Left ventricle myocardium inferior (tissue), 1 donor: ENCODE measurements at regions not wholly inside any gene's neighbourhood (a gene's known extent, or its start where the extent isn't known, plus 50 kb on each side); places are given as distances from the start of the nearest gene placed in this dataset.
"Not testable (repeated sequence)": the region's sequence is repeated elsewhere in the genome, so short reads cannot be mapped to it uniquely, and the experiment has no call there.

Experiments used
- DNase-seq: peaks from one replicate; pipeline ENCODE4 v3.0.0-alpha.2; 2020
- H3K27ac ChIP-seq: fragments of 200-600 bp; replicated peaks from 2 replicates; pipeline ENCODE4 v1.8.0; 2021
- H3K27me3 ChIP-seq: fragments of 200-600 bp; 2 replicates; pipeline ENCODE4 v1.8.0; 2021; ENCODE audit warnings: low read depth
- H3K36me3 ChIP-seq: fragments of 200-600 bp; 2 replicates; pipeline ENCODE4 v1.8.0; 2021
- H3K4me1 ChIP-seq: fragments of 200-600 bp; 2 replicates; pipeline ENCODE4 v1.8.0; 2021
- H3K4me3 ChIP-seq: fragments of 200-600 bp; 2 replicates; pipeline ENCODE4 v1.8.0; 2021; ENCODE audit warnings: mild to moderate bottlenecking, moderate library complexity
- H3K9me3 ChIP-seq: fragments of 200-600 bp; replicated peaks from 2 replicates; pipeline ENCODE4 v1.8.0; 2021
- intact Hi-C: fragments of 100-400 bp; cut with micrococcal nuclease; formaldehyde crosslinking; loops from one replicate; pipeline ENCODE4 v1.11.0; 2022
- TF ChIP-seq, protein P1 (sequence below): fragments of 200-600 bp; IDR thresholded peaks from 2 replicates; pipeline ENCODE4 v1.8.0; 2021; ENCODE audit warnings: antibody characterized with exemption, mild to moderate bottlenecking, borderline replicate concordance
- donor health status: DM: no; HTN: yes; CAD: no; lungs with severe emphysema.

- no peaks in the 10 kb centered on the region for H3K9me3 ChIP-seq
- no peaks in the 10 kb centered on the region for H3K36me3 ChIP-seq
- no peaks in the 10 kb centered on the region for H3K27me3 ChIP-seq
- H3K4me3 ChIP-seq, result no peak overlapping the region
- intact Hi-C loops, result no loop called here
- no peaks in the 10 kb centered on the region for H3K4me1 ChIP-seq
- TF ChIP-seq, protein P1, sequence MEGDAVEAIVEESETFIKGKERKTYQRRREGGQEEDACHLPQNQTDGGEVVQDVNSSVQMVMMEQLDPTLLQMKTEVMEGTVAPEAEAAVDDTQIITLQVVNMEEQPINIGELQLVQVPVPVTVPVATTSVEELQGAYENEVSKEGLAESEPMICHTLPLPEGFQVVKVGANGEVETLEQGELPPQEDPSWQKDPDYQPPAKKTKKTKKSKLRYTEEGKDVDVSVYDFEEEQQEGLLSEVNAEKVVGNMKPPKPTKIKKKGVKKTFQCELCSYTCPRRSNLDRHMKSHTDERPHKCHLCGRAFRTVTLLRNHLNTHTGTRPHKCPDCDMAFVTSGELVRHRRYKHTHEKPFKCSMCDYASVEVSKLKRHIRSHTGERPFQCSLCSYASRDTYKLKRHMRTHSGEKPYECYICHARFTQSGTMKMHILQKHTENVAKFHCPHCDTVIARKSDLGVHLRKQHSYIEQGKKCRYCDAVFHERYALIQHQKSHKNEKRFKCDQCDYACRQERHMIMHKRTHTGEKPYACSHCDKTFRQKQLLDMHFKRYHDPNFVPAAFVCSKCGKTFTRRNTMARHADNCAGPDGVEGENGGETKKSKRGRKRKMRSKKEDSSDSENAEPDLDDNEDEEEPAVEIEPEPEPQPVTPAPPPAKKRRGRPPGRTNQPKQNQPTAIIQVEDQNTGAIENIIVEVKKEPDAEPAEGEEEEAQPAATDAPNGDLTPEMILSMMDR, result no peak
- DNase-seq, result no peak
- no peak overlapping the region for H3K27ac ChIP-seq
Measured at GRCh38 chr15:85281293-85281882, 99.0 kb upstream of the AKAP13 start.

- no peaks in the 10 kb centered on the region for H3K27me3 ChIP-seq
- no peaks in the 10 kb centered on the region for H3K9me3 ChIP-seq
- H3K36me3 ChIP-seq, result no peaks in the 10 kb centered on the region
- intact Hi-C loops, result no loop called here
- TF ChIP-seq, protein P1, result no peak
- no peak overlapping the region for H3K4me3 ChIP-seq
- no peak for DNase-seq
- H3K4me1 ChIP-seq, result no peaks in the 10 kb centered on the region
- no peak overlapping the region for H3K27ac ChIP-seq
Measured at GRCh38 chr15:85282504-85283115, 97.8 kb upstream of the AKAP13 start.

DNA sequence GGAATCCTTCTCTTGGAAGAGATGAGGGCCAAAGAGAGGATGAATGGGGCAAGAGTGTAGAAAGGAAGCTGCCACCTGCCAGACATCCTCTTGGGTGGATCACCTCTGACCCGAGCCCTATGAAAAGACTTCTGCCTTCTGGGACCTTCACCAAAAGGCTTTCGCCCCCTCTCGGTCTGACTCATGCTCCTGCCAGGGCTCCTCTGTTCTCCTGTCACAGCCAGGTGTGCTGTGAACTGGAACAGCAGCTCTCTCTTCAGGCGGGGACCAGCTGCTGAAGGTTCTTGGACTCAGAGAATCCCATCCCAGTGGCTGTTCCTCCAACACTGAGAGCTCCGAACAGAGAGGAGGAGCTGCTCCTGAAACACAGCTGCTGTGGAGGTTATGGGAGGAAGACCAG, 96.6 kb upstream of the AKAP13 start:
- H3K27me3 ChIP-seq, H3K36me3 ChIP-seq, H3K4me1 ChIP-seq, H3K4me3 ChIP-seq, DNase-seq, H3K9me3 ChIP-seq, H3K27ac ChIP-seq, intact Hi-C loops: not testable (repeated sequence)

DNA sequence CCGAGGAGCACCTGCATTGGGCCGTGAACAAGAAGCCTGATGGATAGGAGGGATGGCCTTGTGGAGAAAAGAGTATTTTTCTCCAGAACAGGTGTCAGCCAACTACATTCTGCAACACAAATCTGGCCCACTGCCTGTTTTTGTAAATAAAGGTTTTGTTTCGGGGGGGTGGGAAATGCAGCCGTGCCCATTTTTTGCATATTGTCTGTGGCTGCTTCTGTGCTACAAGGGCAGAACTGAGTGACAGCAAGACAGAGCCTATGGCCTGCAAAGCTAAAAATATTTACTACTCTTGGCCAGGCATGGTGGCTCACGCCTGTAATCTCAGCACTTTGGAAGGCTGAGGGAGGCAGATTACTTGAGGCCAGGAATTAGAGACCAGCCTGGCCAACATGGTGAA, 95.9 kb upstream of the AKAP13 start:
- Histone ChIP-seq H3K9me3 (no peaks in the 10 kb centered on the region), H3K4me3 (no peak overlapping the region), H3K27ac (no peak overlapping the region), H3K4me1 (peaks cover 4% of the 10 kb centered on the region), H3K36me3 (no peaks in the 10 kb centered on the region), H3K27me3 (no peaks in the 10 kb centered on the region)
- TF ChIP-seq, protein P1, result no peak
- no peak for DNase-seq
- intact Hi-C loops, result no loop called here

- peak; percentile 42 for DNase-seq
- TF ChIP-seq, protein P1, result peak; percentile 60
- Histone ChIP-seq H3K27ac (no peak overlapping the region), H3K27me3 (no peaks in the 10 kb centered on the region), H3K9me3 (no peaks in the 10 kb centered on the region), H3K36me3 (no peaks in the 10 kb centered on the region), H3K4me1 (peaks cover 7% of the 10 kb centered on the region), H3K4me3 (no peak overlapping the region)
- intact Hi-C loops, result no loop called here
Measured at GRCh38 chr15:85289677-85290365, 90.6 kb upstream of the AKAP13 start.

- peaks cover 18% of the 10 kb centered on the region for H3K4me1 ChIP-seq
- H3K9me3 ChIP-seq, H3K36me3 ChIP-seq, H3K27me3 ChIP-seq, DNase-seq, H3K4me3 ChIP-seq, intact Hi-C loops, H3K27ac ChIP-seq: not testable (repeated sequence)
Measured at GRCh38 chr15:85292583-85292982, 87.8 kb upstream of the AKAP13 start.
